Loucy (cell line): ENCODE measurements at regions not wholly inside any gene's neighbourhood (a gene's known extent, or its start where the extent isn't known, plus 50 kb on each side); places are given as distances from the start of the nearest gene placed in this dataset.

Experiments
- EZH2phosphoT487 ChIP-seq: fragments of 200-600 bp; IDR thresholded peaks from 2 replicates; pipeline ENCODE4 v1.6.1; 2018; ENCODE audit warnings: antibody characterized with exemption, mild to moderate bottlenecking, moderate library complexity, borderline replicate concordance
- TF ChIP-seq, protein P1 (sequence below): fragments of 200-600 bp; sonication (generic); conservative IDR thresholded peaks from 2 replicates; pipeline ENCODE4 v1.5.1; 2014; ENCODE audit warnings: mild to moderate bottlenecking, antibody characterized with exemption, low read length

DNA sequence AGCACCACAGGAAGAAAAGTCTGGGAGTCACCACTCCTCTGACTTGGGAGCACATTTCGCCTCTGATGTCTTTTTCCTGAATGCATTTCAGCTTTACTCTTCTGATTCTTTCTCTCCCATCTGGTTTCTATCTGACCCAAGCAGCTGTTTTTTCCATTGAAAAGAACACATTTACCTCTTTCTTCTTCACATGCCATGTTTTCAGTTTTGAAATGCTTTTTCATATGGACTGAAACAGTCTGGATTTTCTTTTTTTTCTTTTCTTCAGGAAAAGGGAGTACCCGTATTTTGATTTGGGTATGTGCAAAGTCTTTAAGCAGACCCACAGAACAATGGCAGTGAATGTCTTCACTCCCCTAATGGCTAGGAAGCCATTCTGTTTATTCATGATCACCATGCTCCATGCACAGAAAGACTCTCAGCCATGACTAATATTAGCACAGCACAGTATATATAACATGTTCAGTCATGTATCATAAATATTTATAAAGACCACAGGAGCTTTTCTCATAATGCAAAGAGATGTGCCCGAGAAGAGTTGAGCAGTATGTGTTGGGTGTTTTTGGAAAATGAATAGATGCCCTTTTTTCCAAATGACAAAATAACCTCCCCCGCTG lies 82.7 kb upstream of the LRIG1 start:
- TF ChIP-seq EZH2phosphoT487: no peak
- TF ChIP-seq, protein P1, sequence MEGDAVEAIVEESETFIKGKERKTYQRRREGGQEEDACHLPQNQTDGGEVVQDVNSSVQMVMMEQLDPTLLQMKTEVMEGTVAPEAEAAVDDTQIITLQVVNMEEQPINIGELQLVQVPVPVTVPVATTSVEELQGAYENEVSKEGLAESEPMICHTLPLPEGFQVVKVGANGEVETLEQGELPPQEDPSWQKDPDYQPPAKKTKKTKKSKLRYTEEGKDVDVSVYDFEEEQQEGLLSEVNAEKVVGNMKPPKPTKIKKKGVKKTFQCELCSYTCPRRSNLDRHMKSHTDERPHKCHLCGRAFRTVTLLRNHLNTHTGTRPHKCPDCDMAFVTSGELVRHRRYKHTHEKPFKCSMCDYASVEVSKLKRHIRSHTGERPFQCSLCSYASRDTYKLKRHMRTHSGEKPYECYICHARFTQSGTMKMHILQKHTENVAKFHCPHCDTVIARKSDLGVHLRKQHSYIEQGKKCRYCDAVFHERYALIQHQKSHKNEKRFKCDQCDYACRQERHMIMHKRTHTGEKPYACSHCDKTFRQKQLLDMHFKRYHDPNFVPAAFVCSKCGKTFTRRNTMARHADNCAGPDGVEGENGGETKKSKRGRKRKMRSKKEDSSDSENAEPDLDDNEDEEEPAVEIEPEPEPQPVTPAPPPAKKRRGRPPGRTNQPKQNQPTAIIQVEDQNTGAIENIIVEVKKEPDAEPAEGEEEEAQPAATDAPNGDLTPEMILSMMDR: no peak
